ENCODE measurements at regions not wholly inside any gene's neighbourhood (a gene's known extent, or its start where the extent isn't known, plus 50 kb on each side); places are given as distances from the start of the nearest gene placed in this dataset.
A peak's percentile ranks its signal among the peaks of the same experiment; 100 is the strongest.

- no CpG with 5 or more reads among the region's 8 CpGs for WGBS (ENCODE audit: extremely low coverage, insufficient read length, low lambda C conversion rate)
- Mint-ChIP-seq H3K9me3 (no peaks in the 10 kb centered on the region), H3K27ac (0 out of 7 replicates have a peak overlapping the region, but pooled peaks of 1 of the 3 experiments have one; percentile 20), H3K36me3 (ENCODE audit: insufficient read depth in 1 of 3, low read depth in 3 of 3) (no peaks in the 10 kb centered on the region), H3K4me1 (peaks cover 0 to 4% of the 10 kb centered on the region in 2 experiments; a peak in 2 of 4 replicates), H3K27me3 (ENCODE audit: low read depth) (no peaks in the 10 kb centered on the region), H3K4me3 (no peak overlapping the region)
- H3K18ac ChIP-seq (ENCODE audit: insufficient read length, low read depth, low read length): no peak overlapping the region
- H2BK5ac ChIP-seq (ENCODE audit: insufficient read length, low read length): no peak overlapping the region
- no peak overlapping the region for H2BK20ac ChIP-seq (ENCODE audit: low read depth, low read length, poor library complexity, severe bottlenecking)
- no peak for TF ChIP-seq CTCF (conservative IDR thresholded peaks at IDR 0.05)
- no peaks in the 10 kb centered on the region for H3K9me3 ChIP-seq (ENCODE audit: control insufficient read depth, low read depth, low read length)
- H2BK12ac ChIP-seq (ENCODE audit: insufficient read length, low read depth, low read length): no peak overlapping the region
- H3K56ac ChIP-seq (ENCODE audit: insufficient read length, low read depth, low read length): no peak overlapping the region
- no peak overlapping the region for H4K5ac ChIP-seq (ENCODE audit: insufficient read length, low read depth, low read length)
- no peaks in the 10 kb centered on the region for H3K79me1 ChIP-seq (ENCODE audit: insufficient read depth, low read depth, low read length, poor library complexity, severe bottlenecking)
- H3K4ac ChIP-seq (ENCODE audit: low read depth, low read length): no peak overlapping the region
- no peak overlapping the region for H3K9ac ChIP-seq (ENCODE audit: extremely low read depth, insufficient read length, low read length)
- H3K23ac ChIP-seq (ENCODE audit: insufficient read length, low read depth, low read length): no peak overlapping the region
- H2AK5ac ChIP-seq (ENCODE audit: insufficient read length, low read length): no peak overlapping the region
- no peaks in the 10 kb centered on the region for H3K27me3 ChIP-seq (ENCODE audit: insufficient read depth, low read length)
- no peaks in the 10 kb centered on the region for H4K20me1 ChIP-seq (ENCODE audit: control insufficient read depth, insufficient read depth, insufficient read length)
- no peaks in the 10 kb centered on the region for H3K4me1 ChIP-seq (ENCODE audit: insufficient read depth, low read length)
- no peak overlapping the region for H3K4me2 ChIP-seq (ENCODE audit: insufficient read depth, insufficient read length, low read length)
- H2AFZ ChIP-seq (ENCODE audit: low read length): no peak overlapping the region
- no peak overlapping the region for H2BK15ac ChIP-seq (ENCODE audit: low read depth, low read length)
- H3T11ph ChIP-seq (ENCODE audit: low read length): no peak overlapping the region
- H4K8ac ChIP-seq (replicated peaks; ENCODE audit: insufficient read length, low read depth, low read length): no peak overlapping the region
- H3K27ac ChIP-seq (ENCODE audit: insufficient read length, low read depth, low read length): no peak overlapping the region
- no peak overlapping the region for H2BK120ac ChIP-seq (ENCODE audit: low read depth, low read length, poor library complexity, severe bottlenecking)
- no peak overlapping the region for H4K91ac ChIP-seq (ENCODE audit: insufficient read length, low read depth, low read length)
- no peak overlapping the region for H3K14ac ChIP-seq (ENCODE audit: insufficient read depth, low read length)
- no peaks in the 10 kb centered on the region for H3K23me2 ChIP-seq (ENCODE audit: insufficient read length, low read depth, low read length, poor library complexity, severe bottlenecking)
- no peaks in the 10 kb centered on the region for H3K79me2 ChIP-seq (ENCODE audit: insufficient read depth, low read length)
- no peak for DNase-seq
Measured at GRCh38 chr12:98228683-98229539, 286.5 kb upstream of the TMPO start.

Measured in H9 (cell line).